ENCODE measurements at regions not wholly inside any gene's neighbourhood (a gene's known extent, or its start where the extent isn't known, plus 50 kb on each side); places are given as distances from the start of the nearest gene placed in this dataset.
"Not testable (repeated sequence)": the region's sequence is repeated elsewhere in the genome, so short reads cannot be mapped to it uniquely, and the experiment has no call there.

- DNase-seq (ENCODE audit: low spot score): not testable (repeated sequence)
Measured at GRCh38 chr21:32823296-32823695, 51.7 kb upstream of the PAXBP1 start.

DNA sequence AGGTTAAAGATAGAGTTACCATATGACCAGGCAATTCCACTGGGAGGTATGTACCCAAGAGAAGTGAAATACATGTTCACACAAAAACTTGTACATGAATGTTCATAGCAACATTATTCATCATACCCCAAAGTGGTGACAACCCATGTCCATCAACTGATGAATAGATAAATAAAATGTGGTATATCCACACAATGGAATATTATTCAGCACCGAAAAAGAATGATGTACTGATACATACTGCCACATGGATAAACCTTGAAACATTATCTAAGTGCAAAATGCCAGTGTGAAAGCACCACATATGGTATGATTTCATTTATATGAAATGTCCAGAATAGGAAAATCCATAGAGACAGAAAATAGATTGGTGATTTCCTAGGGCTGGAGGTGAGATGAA lies 53.4 kb upstream of the PAXBP1 start:
- DNase-seq (ENCODE audit: low spot score): no peak

- DNase-seq (ENCODE audit: low spot score): peak; percentile 57
Measured at GRCh38 chr21:32826329-32827167, 55.0 kb upstream of the PAXBP1 start.

DNA sequence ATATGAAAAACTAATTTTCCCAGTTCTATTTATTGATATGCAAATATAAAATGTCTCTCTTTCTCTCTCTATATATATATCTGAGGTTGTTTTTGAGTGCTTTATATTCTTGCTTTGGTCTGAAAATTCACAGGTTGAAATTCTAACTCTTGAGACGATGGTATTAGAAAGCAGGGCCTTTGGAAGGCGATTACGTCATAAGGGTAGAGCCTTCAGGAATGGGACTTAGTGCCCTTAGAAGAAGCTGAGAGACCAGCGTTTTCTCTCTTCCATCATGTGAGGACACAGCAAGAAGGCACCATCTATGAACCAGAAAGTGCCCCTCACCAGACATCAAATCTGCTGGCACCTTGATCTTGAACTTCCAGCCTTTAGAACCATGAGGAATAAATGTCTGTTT lies 57.4 kb upstream of the PAXBP1 start:
- no peak for DNase-seq (ENCODE audit: low spot score)

DNA sequence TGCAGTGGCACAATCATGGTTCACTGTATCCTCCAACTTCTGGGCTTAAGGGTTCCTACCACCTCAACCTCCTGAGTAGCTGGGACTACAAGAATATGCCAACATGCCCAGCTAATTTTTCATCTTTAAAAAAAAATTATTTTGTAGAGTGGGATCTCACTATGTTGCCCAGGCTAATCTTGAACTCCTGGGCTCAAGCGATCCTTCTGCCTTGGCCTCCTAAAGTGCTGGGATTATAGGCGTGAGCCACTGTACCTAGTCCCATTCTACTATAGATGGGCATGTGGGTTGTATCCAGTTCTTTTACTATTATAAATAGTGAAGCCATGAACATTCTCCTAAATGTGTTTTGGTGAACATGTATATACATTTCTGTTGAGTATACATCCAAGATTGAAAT lies 57.9 kb upstream of the PAXBP1 start:
- DNase-seq (ENCODE audit: low spot score): no peak

DNA sequence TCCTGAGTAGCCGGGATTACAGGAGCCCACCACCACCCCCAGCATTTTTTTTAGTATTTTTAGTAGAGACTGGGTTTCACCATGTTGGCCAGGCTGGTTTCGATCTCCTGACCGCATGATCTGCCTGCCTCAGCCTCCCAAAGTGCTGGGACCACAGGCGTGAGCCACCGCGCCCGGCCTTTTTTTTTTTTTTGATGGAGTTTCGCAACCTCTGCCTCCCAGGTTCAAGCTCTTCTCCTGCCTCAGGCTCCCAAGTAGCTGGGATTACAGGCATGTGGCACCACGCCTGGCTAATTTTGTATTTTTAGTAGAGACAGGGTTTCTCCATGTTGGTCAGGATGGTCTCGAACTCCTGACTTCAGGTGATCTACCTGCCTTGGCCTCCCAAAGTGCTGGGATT lies 60.2 kb upstream of the PAXBP1 start:
- not testable (repeated sequence) for DNase-seq (ENCODE audit: low spot score)

DNA sequence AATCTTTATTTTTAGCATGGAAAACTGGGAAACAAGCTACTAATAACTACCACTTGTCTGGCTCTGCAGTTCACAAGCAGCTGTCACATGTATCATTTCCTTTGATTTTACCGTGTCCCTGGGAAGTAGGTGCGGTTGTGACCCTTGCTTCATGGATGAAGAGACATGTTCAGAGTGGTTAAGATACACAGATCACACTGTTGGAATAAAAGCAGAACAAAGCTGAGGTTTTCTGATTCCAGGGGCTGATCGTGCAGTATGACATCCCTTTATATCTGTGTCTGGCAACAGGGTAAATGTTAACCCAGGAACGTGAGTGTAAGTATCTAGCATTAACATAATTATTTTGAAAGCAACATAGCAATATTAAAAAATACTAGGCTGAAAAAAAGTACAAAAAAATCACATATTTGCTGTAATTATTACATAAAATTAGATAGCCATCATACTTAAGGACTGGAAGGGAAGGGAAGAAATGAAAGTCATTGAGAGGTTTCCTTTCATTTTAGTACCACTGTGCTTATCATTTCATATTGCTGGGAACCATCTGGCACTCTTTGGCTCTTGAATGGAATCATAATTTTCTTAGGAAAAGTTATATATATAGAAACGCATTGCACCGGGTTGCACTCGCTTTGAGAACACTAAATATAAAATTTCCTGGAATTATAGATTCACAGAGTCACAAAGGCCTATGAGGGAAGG lies 62.8 kb upstream of the PAXBP1 start:
- no peak for DNase-seq (ENCODE audit: low spot score)

DNA sequence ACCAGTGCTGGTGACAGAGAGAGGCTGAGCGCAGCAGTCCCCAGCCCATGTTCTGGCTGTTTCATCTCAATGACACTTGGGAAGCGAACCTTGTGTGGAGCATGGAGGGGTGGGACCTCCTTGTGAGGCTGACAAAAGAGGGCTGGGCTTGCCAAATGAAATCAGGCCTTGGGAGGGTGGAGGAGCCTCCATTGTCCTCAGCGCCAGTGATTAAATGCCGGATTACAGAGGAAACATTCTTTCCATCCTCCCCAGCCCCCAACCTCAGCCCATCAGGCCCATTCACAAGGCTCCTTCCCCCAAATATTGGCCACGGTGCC lies 63.3 kb upstream of the PAXBP1 start:
- no peak for DNase-seq (ENCODE audit: low spot score)

DNA sequence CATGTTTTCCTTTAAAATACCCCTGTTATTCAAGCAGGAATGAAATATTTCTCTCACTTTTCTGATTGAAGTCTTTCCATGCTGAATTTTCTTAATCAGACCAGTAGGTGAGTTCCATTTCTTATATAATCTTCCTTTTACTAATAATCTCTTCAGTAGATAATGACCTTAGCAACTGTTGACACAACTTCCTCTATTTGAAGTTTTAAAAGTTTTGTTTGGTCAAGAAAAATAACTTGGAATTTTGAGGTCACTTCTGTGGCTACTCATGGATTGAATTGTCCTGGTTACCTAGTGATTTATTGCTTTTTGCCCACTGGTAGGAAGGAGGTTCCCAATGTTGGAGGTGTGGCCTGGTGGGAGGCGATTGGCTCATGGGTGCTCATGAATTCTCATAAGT lies 70.6 kb upstream of the PAXBP1 start:
- DNase-seq (ENCODE audit: low spot score): no peak

GRCh38 chr21:32843561-32843960 lies 72.0 kb upstream of the PAXBP1 start:
- DNase-seq (ENCODE audit: low spot score): no peak

GRCh38 chr21:32844076-32844475 lies 72.5 kb upstream of the PAXBP1 start:
- DNase-seq (ENCODE audit: low spot score): no peak

DNA sequence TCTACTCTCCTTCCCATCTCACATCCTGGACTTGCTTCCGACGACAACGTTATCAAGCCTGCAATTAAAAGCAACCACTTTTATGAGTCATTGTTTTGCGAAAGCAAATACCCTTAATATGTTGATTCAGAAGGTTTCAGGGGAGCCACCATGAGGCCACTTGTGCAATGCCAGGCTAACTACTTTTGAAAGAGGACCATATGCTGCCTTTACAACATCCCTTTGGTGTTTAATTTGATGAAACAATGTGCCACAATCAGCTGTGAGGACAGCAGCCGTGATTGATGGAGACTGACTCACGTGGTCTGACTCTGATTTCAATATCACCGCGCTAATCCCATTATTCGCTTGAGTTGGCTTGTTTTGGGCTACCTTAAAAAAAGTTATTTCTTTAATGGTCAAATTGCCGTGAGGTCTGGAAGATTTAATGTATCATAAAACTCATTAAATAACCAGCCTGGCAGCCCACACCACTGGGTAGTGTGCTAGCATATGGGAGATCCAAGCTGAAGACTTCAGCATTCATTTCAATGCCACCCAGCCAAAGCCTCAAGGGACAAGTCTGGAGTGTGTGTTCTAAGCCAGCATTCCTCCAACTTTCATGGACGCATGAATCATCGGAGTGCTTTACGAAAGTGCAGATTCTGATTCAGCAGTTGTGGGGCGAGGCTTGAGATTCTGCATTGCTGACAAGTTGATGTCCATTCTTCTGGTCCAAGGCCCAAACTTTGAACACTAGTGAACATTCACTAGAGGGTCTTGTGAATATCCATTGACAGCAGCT lies 73.3 kb upstream of the PAXBP1 start:
- peak; percentile 58 for DNase-seq (ENCODE audit: low spot score)

DNA sequence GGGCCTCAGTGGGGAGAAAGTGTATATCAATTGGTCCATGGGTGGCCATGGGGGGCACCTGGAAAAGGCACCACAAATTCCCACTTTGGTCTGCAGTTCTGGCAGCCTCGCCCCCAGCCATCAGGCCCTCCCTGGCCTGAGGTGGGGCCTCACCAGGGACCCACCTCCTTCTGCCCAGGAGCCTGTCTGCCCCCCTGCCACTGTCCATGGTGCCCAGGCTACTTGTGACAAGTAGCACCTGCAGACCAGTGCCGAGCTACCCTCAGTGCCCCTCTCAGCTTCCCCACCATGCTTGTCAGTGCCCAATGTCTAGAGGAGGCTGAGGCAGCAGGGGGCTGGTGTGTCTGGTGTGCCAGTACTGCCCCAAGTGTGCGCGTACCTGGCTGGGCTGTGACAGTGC lies 87.1 kb upstream of the PAXBP1 start:
- no peak for DNase-seq (ENCODE audit: low spot score)

GRCh38 chr21:32860399-32860798 lies 88.8 kb upstream of the PAXBP1 start:
- no peak for DNase-seq (ENCODE audit: low spot score)

- DNase-seq (ENCODE audit: low spot score): no peak
Measured at GRCh38 chr21:32861866-32862265, 90.3 kb upstream of the PAXBP1 start.

- DNase-seq (ENCODE audit: low spot score): peak; percentile 55
Measured at GRCh38 chr21:32867597-32867996, 96.0 kb upstream of the PAXBP1 start.

- DNase-seq (ENCODE audit: low spot score): peak; percentile 16
Measured at GRCh38 chr21:32868631-32869454, 97.3 kb upstream of the PAXBP1 start.

- DNase-seq (ENCODE audit: low spot score): no peak
Measured at GRCh38 chr21:32869459-32869858, 97.9 kb upstream of the PAXBP1 start.

GRCh38 chr21:32876426-32876825 lies 104.9 kb upstream of the PAXBP1 start:
- DNase-seq (ENCODE audit: low spot score): no peak

DNA sequence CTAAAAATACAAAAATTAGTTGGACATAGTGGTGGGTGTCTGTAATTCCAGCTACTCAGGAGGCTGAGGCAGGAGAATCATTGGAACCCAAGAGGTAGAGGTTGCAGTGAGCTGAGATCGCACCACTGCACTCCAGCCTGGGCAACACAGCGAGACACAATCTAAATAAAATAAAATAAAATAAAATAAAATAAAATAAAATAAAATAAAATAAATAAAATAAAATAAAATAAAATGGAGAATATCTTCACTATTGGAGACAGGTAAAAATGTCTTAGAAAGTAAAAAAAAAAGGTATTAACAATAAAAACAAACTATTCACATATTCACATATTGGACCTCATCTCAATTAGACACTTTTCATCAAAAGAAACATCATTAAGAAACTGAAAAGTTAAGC lies 106.3 kb upstream of the PAXBP1 start:
- not testable (repeated sequence) for DNase-seq (ENCODE audit: low spot score)

- DNase-seq (ENCODE audit: low spot score): no peak
Measured at GRCh38 chr21:32878661-32879060, 107.1 kb upstream of the PAXBP1 start.

- DNase-seq (ENCODE audit: low spot score): no peak
Measured at GRCh38 chr21:32881458-32881857, 109.9 kb upstream of the PAXBP1 start.

Measured in kidney tubule cell (primary cell).